ENCODE measurements at regions not wholly inside any gene's neighbourhood (a gene's known extent, or its start where the extent isn't known, plus 50 kb on each side); places are given as distances from the start of the nearest gene placed in this dataset.
A peak's percentile ranks its signal among the peaks of the same experiment; 100 is the strongest.

- DNase-seq (ENCODE audit: low spot score, unreplicated experiment): no peak
- H3K36me3 Mint-ChIP-seq (ENCODE audit: insufficient read depth): peaks cover 1% of the 10 kb centered on the region
- H3K4me3 Mint-ChIP-seq (ENCODE audit: low read depth): no peak overlapping the region
- TF ChIP-seq CTCF (IDR thresholded peaks at IDR 0.05; ENCODE audit: unreplicated experiment): no peak
- no peak overlapping the region for H3K27ac Mint-ChIP-seq
- H3K9me3 Mint-ChIP-seq (ENCODE audit: low read depth): peaks cover 3% of the 10 kb centered on the region
- H3K4me1 Mint-ChIP-seq (ENCODE audit: low read depth): peaks cover 29% of the 10 kb centered on the region
- H3K27me3 Mint-ChIP-seq: no peaks in the 10 kb centered on the region
Measured at GRCh38 chr16:52932321-52932720, 120.4 kb downstream of the CHD9NB start.

GRCh38 chr16:52929478-52930400 lies 123.0 kb downstream of the CHD9NB start:
- H3K27ac Mint-ChIP-seq: peak overlapping the region; percentile 36
- no peak overlapping the region for H3K4me3 Mint-ChIP-seq (ENCODE audit: low read depth)
- DNase-seq (ENCODE audit: low spot score, unreplicated experiment): no peak
- H3K9me3 Mint-ChIP-seq (ENCODE audit: low read depth): peaks cover 3% of the 10 kb centered on the region
- H3K27me3 Mint-ChIP-seq: no peaks in the 10 kb centered on the region
- H3K36me3 Mint-ChIP-seq (ENCODE audit: insufficient read depth): peaks cover 1% of the 10 kb centered on the region
- no peak for TF ChIP-seq CTCF (IDR thresholded peaks at IDR 0.05; ENCODE audit: unreplicated experiment)
- peaks cover 29% of the 10 kb centered on the region for H3K4me1 Mint-ChIP-seq (ENCODE audit: low read depth)

GRCh38 chr16:52928955-52929354 lies 123.7 kb downstream of the CHD9NB start:
- Mint-ChIP-seq H3K27ac (peak overlapping the region; percentile 33), H3K4me3 (ENCODE audit: low read depth) (no peak overlapping the region), H3K36me3 (ENCODE audit: insufficient read depth) (peaks cover 1% of the 10 kb centered on the region), H3K4me1 (ENCODE audit: low read depth) (peaks cover 29% of the 10 kb centered on the region), H3K27me3 (no peaks in the 10 kb centered on the region), H3K9me3 (ENCODE audit: low read depth) (peaks cover 3% of the 10 kb centered on the region)
- no peak for DNase-seq (ENCODE audit: low spot score, unreplicated experiment)
- TF ChIP-seq CTCF (IDR thresholded peaks at IDR 0.05; ENCODE audit: unreplicated experiment): no peak

GRCh38 chr16:52925143-52925542 lies 127.6 kb downstream of the CHD9NB start:
- Mint-ChIP-seq H3K4me3 (ENCODE audit: low read depth) (no peak overlapping the region), H3K27ac (no peak overlapping the region), H3K36me3 (ENCODE audit: insufficient read depth) (no peaks in the 10 kb centered on the region), H3K4me1 (ENCODE audit: low read depth) (peaks cover 18% of the 10 kb centered on the region), H3K27me3 (no peaks in the 10 kb centered on the region), H3K9me3 (ENCODE audit: low read depth) (peaks cover 6% of the 10 kb centered on the region)
- TF ChIP-seq CTCF (IDR thresholded peaks at IDR 0.05; ENCODE audit: unreplicated experiment): no peak
- DNase-seq (ENCODE audit: low spot score, unreplicated experiment): no peak

GRCh38 chr16:52924162-52924561 lies 128.5 kb downstream of the CHD9NB start:
- H3K36me3 Mint-ChIP-seq (ENCODE audit: insufficient read depth): no peaks in the 10 kb centered on the region
- no peak for TF ChIP-seq CTCF (IDR thresholded peaks at IDR 0.05; ENCODE audit: unreplicated experiment)
- H3K4me1 Mint-ChIP-seq (ENCODE audit: low read depth): peaks cover 9% of the 10 kb centered on the region
- no peak overlapping the region for H3K4me3 Mint-ChIP-seq (ENCODE audit: low read depth)
- H3K27me3 Mint-ChIP-seq: no peaks in the 10 kb centered on the region
- H3K27ac Mint-ChIP-seq: no peak overlapping the region
- H3K9me3 Mint-ChIP-seq (ENCODE audit: low read depth): peaks cover 6% of the 10 kb centered on the region
- DNase-seq (ENCODE audit: low spot score, unreplicated experiment): no peak

Measured in progenitor cell of endocrine pancreas (in vitro differentiated cells).